BE2C (cell line): ENCODE measurements at regions not wholly inside any gene's neighbourhood (a gene's known extent, or its start where the extent isn't known, plus 50 kb on each side); places are given as distances from the start of the nearest gene placed in this dataset.

ENCODE experiments used
- DNase-seq: peaks from one replicate; pipeline ENCODE4 v3.0.0-alpha.2; 2020
- H3K27me3 ChIP-seq: fragments of 250-450 bp; sonication (Bioruptor Pico); 2 replicates; pipeline ENCODE4 v1.5.1; 2020; ENCODE audit warnings: mild to moderate bottlenecking
- H3K36me3 ChIP-seq: fragments of 250-450 bp; sonication (Bioruptor Pico); 2 replicates; pipeline ENCODE4 v1.5.1; 2020; ENCODE audit warnings: mild to moderate bottlenecking
- H3K4me1 ChIP-seq: fragments of 250-450 bp; sonication (Bioruptor Pico); 2 replicates; pipeline ENCODE4 v1.5.1; 2020
- H3K4me3 ChIP-seq: 2 replicates; pipeline ENCODE4 v1.5.1; 2011; ENCODE audit warnings: low read depth, low read length
- H3K9me3 ChIP-seq: fragments of 250-450 bp; sonication (Bioruptor Pico); 2 replicates; pipeline ENCODE4 v1.5.1; 2020
- CTCF ChIP-seq: IDR thresholded peaks from 2 replicates; pipeline ENCODE4 v1.5.1; 2012; ENCODE audit warnings: mild to moderate bottlenecking, low read depth, low read length

GRCh38 chrX:43313035-43313434 lies 343.1 kb upstream of the MAOA start:
- no peak for DNase-seq
- H3K4me1 ChIP-seq: no peaks in the 10 kb centered on the region
- no peak overlapping the region for H3K4me3 ChIP-seq
- no peaks in the 10 kb centered on the region for H3K27me3 ChIP-seq
- H3K9me3 ChIP-seq: no peaks in the 10 kb centered on the region
- no peaks in the 10 kb centered on the region for H3K36me3 ChIP-seq
- TF ChIP-seq CTCF: no peak

GRCh38 chrX:43314525-43314924 lies 341.6 kb upstream of the MAOA start:
- Histone ChIP-seq H3K9me3 (no peaks in the 10 kb centered on the region), H3K27me3 (no peaks in the 10 kb centered on the region)

GRCh38 chrX:43315622-43316021 lies 340.5 kb upstream of the MAOA start:
- DNase-seq: no peak
- H3K4me3 ChIP-seq: no peak overlapping the region
- no peak for TF ChIP-seq CTCF
- no peaks in the 10 kb centered on the region for H3K36me3 ChIP-seq
- no peaks in the 10 kb centered on the region for H3K4me1 ChIP-seq
- no peaks in the 10 kb centered on the region for H3K9me3 ChIP-seq
- H3K27me3 ChIP-seq: no peaks in the 10 kb centered on the region

More at GRCh38 chrX:43314525-43314924, 341.6 kb upstream of the MAOA start:
- DNase-seq: no peak
- TF ChIP-seq CTCF: no peak
- Histone ChIP-seq H3K4me1 (no peaks in the 10 kb centered on the region), H3K36me3 (no peaks in the 10 kb centered on the region), H3K4me3 (no peak overlapping the region)

GRCh38 chrX:43316146-43316545 lies 340.0 kb upstream of the MAOA start:
- Histone ChIP-seq H3K4me1 (no peaks in the 10 kb centered on the region), H3K36me3 (no peaks in the 10 kb centered on the region), H3K4me3 (no peak overlapping the region), H3K9me3 (no peaks in the 10 kb centered on the region), H3K27me3 (no peaks in the 10 kb centered on the region)
- DNase-seq: no peak
- no peak for TF ChIP-seq CTCF

GRCh38 chrX:43317378-43317777 lies 338.7 kb upstream of the MAOA start:
- Histone ChIP-seq H3K36me3 (no peaks in the 10 kb centered on the region), H3K9me3 (no peaks in the 10 kb centered on the region), H3K4me1 (no peaks in the 10 kb centered on the region), H3K27me3 (no peaks in the 10 kb centered on the region), H3K4me3 (no peak overlapping the region)
- no peak for TF ChIP-seq CTCF
- no peak for DNase-seq

- no peaks in the 10 kb centered on the region for H3K36me3 ChIP-seq
- no peak for TF ChIP-seq CTCF
- no peak overlapping the region for H3K4me3 ChIP-seq
- no peaks in the 10 kb centered on the region for H3K9me3 ChIP-seq
- no peak for DNase-seq
- no peaks in the 10 kb centered on the region for H3K27me3 ChIP-seq
- no peaks in the 10 kb centered on the region for H3K4me1 ChIP-seq
Measured at GRCh38 chrX:43328358-43328946, 327.6 kb upstream of the MAOA start.
